ENCODE measurements at regions not wholly inside any gene's neighbourhood (a gene's known extent, or its start where the extent isn't known, plus 50 kb on each side); places are given as distances from the start of the nearest gene placed in this dataset.

DNA sequence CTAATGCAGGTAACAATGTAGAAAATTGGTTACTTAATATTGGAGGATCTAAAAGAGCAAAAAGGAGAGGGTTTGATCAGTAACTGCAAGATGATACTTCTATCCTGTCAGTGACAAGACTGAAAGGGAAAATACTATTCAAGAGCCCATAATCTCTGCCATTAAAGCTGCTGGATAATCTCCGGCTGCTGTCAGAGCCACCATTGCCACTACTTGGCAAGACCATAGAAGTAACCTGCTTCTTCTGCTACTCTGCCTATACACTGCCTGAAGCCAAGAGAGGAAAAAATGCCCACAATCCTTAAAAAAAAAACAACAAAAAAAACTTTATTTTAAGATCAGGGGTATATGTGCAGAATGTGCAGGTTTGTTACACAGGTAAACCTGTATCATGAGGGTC, 386.5 kb upstream of the ID4 start:
- no peak overlapping the region for H3K4me3 ChIP-seq
- WGBS, 5 donors = 88 to 100% (median 96%) methylated on average over 1 of the region's 1 CpG
- no peak for DNase-seq
- no peak overlapping the region for H3K27ac ChIP-seq
- no peaks in the 10 kb centered on the region for H3K27me3 ChIP-seq
- no peaks in the 10 kb centered on the region for H3K9me3 ChIP-seq
- intact Hi-C loops (cut with DNase I; ENCODE audit: low total_unique reads) = no loop called here
- TF ChIP-seq CTCF (IDR thresholded peaks at IDR 0.05) = no peak
- TF ChIP-seq POLR2AphosphoS5 (IDR thresholded peaks at IDR 0.05) = no peak
- no peak for TF ChIP-seq POLR2A (IDR thresholded peaks at IDR 0.05)
- no peak for TF ChIP-seq EP300 (IDR thresholded peaks at IDR 0.05)
- peaks cover 0 to 5% (median 0%) of the 10 kb centered on the region in 4 donors for H3K4me1 ChIP-seq
- no peaks in the 10 kb centered on the region for H3K36me3 ChIP-seq

DNA sequence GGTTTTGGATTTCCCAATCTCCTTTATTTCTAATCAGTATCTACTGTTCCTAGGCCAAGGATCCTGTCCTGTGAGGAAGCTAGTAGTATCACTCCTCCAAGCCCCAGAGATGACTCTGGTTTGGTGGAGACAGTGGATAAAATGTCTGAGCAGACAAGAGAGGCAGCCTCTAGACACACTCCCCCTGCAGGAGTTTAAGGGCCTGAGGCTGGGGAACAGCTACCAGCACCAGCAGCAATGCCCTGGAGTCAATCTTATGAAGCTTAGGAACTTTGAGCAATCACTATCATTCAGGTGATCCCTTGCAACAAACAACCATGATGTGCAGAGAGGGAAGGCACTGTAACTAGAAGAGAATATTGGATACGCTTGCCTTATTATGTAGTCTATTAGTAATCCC, 384.7 kb upstream of the ID4 start:
- Histone ChIP-seq H3K27ac (no peak overlapping the region), H3K27me3 (no peaks in the 10 kb centered on the region), H3K9me3 (no peaks in the 10 kb centered on the region), H3K4me1 (peaks cover 0 to 5% (median 0%) of the 10 kb centered on the region in 4 donors), H3K36me3 (no peaks in the 10 kb centered on the region), H3K4me3 (no peak overlapping the region)
- DNase-seq = no peak
- TF ChIP-seq POLR2AphosphoS5 (IDR thresholded peaks at IDR 0.05) = no peak
- TF ChIP-seq EP300 (IDR thresholded peaks at IDR 0.05) = no peak
- no peak for TF ChIP-seq CTCF (IDR thresholded peaks at IDR 0.05)
- no peak for TF ChIP-seq POLR2A (IDR thresholded peaks at IDR 0.05)
- 86 to 100% (median 93%) methylated on average over 1 of the region's 1 CpG for WGBS, 5 donors
- intact Hi-C loops (cut with DNase I; ENCODE audit: low total_unique reads) = no loop called here

GRCh38 chr6:19454001-19454720, 383.0 kb upstream of the ID4 start:
- WGBS, 5 donors = 13 to 35% (median 34%) methylated on average over 3 of the region's 3 CpGs
- H3K27ac ChIP-seq = no peak overlapping the region

GRCh38 chr6:19454721-19455392, 382.3 kb upstream of the ID4 start:
- DNase-seq = no peak
- Histone ChIP-seq H3K4me3 (no peak overlapping the region), H3K27me3 (no peaks in the 10 kb centered on the region), H3K4me1 (peaks cover 0 to 5% (median 0%) of the 10 kb centered on the region in 4 donors), H3K36me3 (no peaks in the 10 kb centered on the region), H3K27ac (no peak overlapping the region), H3K9me3 (no peaks in the 10 kb centered on the region)
- TF ChIP-seq CTCF (IDR thresholded peaks at IDR 0.05) (no peak), EP300 (IDR thresholded peaks at IDR 0.05) (no peak), POLR2A (IDR thresholded peaks at IDR 0.05) (no peak)
- WGBS, 5 donors = 87 to 94% (median 91%) methylated on average over 2 of the region's 2 CpGs
- intact Hi-C loops (cut with DNase I; ENCODE audit: low total_unique reads) = no loop called here

More at GRCh38 chr6:19454001-19454720, 383.0 kb upstream of the ID4 start:
- Histone ChIP-seq H3K9me3 (no peaks in the 10 kb centered on the region), H3K36me3 (no peaks in the 10 kb centered on the region), H3K27me3 (no peaks in the 10 kb centered on the region), H3K4me1 (peaks cover 0 to 5% (median 0%) of the 10 kb centered on the region in 4 donors), H3K4me3 (no peak overlapping the region)
- no peak for TF ChIP-seq POLR2AphosphoS5 (IDR thresholded peaks at IDR 0.05)
- TF ChIP-seq CTCF (IDR thresholded peaks at IDR 0.05) = no peak
- TF ChIP-seq POLR2A (IDR thresholded peaks at IDR 0.05) = no peak
- TF ChIP-seq EP300 (IDR thresholded peaks at IDR 0.05) = no peak
- DNase-seq = peak in 1 of 2 donors; percentile 26
- intact Hi-C loops (cut with DNase I; ENCODE audit: low total_unique reads) = no loop called here
